ENCODE measurements at regions not wholly inside any gene's neighbourhood (a gene's known extent, or its start where the extent isn't known, plus 50 kb on each side); places are given as distances from the start of the nearest gene placed in this dataset.
A peak's percentile ranks its signal among the peaks of the same experiment; 100 is the strongest.
"Not testable (repeated sequence)": the region's sequence is repeated elsewhere in the genome, so short reads cannot be mapped to it uniquely, and the experiment has no call there.

- DNase-seq = no peak
Observed at GRCh38 chr5:26386532-26386931, 651.9 kb downstream of the CDH9 start.

GRCh38 chr5:26364624-26365023 lies 673.8 kb downstream of the CDH9 start:
- not testable (repeated sequence) for DNase-seq

- DNase-seq = no peak
Observed at GRCh38 chr5:26343801-26344325, 694.5 kb downstream of the CDH9 start.

GRCh38 chr5:26339576-26339975 lies 698.8 kb downstream of the CDH9 start:
- DNase-seq = no peak

GRCh38 chr5:26329562-26330189 lies 708.7 kb downstream of the CDH9 start:
- DNase-seq = peak; percentile 25

- no peak for DNase-seq
Observed at GRCh38 chr5:26326153-26326759, 712.1 kb downstream of the CDH9 start.

GRCh38 chr5:26325432-26325831 lies 713.0 kb downstream of the CDH9 start:
- not testable (repeated sequence) for DNase-seq

GRCh38 chr5:26324273-26324895 lies 714.0 kb downstream of the CDH9 start:
- not testable (repeated sequence) for DNase-seq

GRCh38 chr5:26323794-26324193 lies 714.6 kb downstream of the CDH9 start:
- no peak for DNase-seq

- no peak for DNase-seq
Observed at GRCh38 chr5:26321278-26321677, 717.1 kb downstream of the CDH9 start.

GRCh38 chr5:26310415-26310814 lies 728.0 kb downstream of the CDH9 start:
- no peak for DNase-seq

GRCh38 chr5:26295541-26295940 lies 742.8 kb downstream of the CDH9 start:
- no peak for DNase-seq

- no peak for DNase-seq
Observed at GRCh38 chr5:26282190-26282589, 756.2 kb downstream of the CDH9 start.

- DNase-seq = no peak
Observed at GRCh38 chr5:26278078-26278477, 760.3 kb downstream of the CDH9 start.

GRCh38 chr5:26259081-26259480 lies 779.3 kb downstream of the CDH9 start:
- DNase-seq = peak; percentile 44

- no peak for DNase-seq
Observed at GRCh38 chr5:26245321-26245720, 793.1 kb downstream of the CDH9 start.

- no peak for DNase-seq
Observed at GRCh38 chr5:26239588-26239987, 798.8 kb downstream of the CDH9 start.

GRCh38 chr5:26237489-26237888 lies 800.9 kb downstream of the CDH9 start:
- DNase-seq = no peak

- no peak for DNase-seq
Observed at GRCh38 chr5:26236936-26237335, 801.5 kb downstream of the CDH9 start.

GRCh38 chr5:26232706-26233105 lies 805.7 kb downstream of the CDH9 start:
- DNase-seq = no peak

- DNase-seq = no peak
Observed at GRCh38 chr5:26231316-26231715, 807.1 kb downstream of the CDH9 start.

- no peak for DNase-seq
Observed at GRCh38 chr5:26229848-26230247, 808.5 kb downstream of the CDH9 start.

- DNase-seq = no peak
Observed at GRCh38 chr5:26227245-26227644, 811.1 kb downstream of the CDH9 start.

GRCh38 chr5:26205121-26205520 lies 833.3 kb downstream of the CDH9 start:
- DNase-seq = no peak

Measured in NCI-H1105 treated with DMSO at 0.1 percent for 48 hours (cell line).